Fibroblast of the aortic adventitia (primary cell): ENCODE measurements at regions not wholly inside any gene's neighbourhood (a gene's known extent, or its start where the extent isn't known, plus 50 kb on each side); places are given as distances from the start of the nearest gene placed in this dataset.

Experiments used
- DNase-seq: peaks from one replicate; pipeline ENCODE4 v3.0.0-alpha.2; 2010; ENCODE audit warnings: low read depth
- H3K4me3 ChIP-seq: 2 replicates; pipeline ENCODE4 v1.5.1; 2011; ENCODE audit warnings: low read depth, mild to moderate bottlenecking, control low read depth, low read length, moderate library complexity
- CTCF ChIP-seq: IDR thresholded peaks from 2 replicates; pipeline ENCODE4 v1.5.1; 2011; ENCODE audit warnings: mild to moderate bottlenecking, low read length, control low read depth, inconsistent platforms; ENCODE audit not compliant: insufficient read depth

- H3K4me3 ChIP-seq = no peak overlapping the region
- DNase-seq = no peak
- TF ChIP-seq CTCF = no peak
Measured at GRCh38 chr15:37536967-37537605, 397.4 kb upstream of the TMCO5A start.

GRCh38 chr15:37537802-37538201 is 396.6 kb upstream of the TMCO5A start:
- DNase-seq = no peak
- H3K4me3 ChIP-seq = no peak overlapping the region
- no peak for TF ChIP-seq CTCF

GRCh38 chr15:37548116-37548515 is 386.3 kb upstream of the TMCO5A start:
- no peak for DNase-seq
- TF ChIP-seq CTCF = no peak
- H3K4me3 ChIP-seq = no peak overlapping the region

- DNase-seq = no peak
- no peak for TF ChIP-seq CTCF
- no peak overlapping the region for H3K4me3 ChIP-seq
Measured at GRCh38 chr15:37550360-37551024, 383.9 kb upstream of the TMCO5A start.

- TF ChIP-seq CTCF = no peak
- no peak for DNase-seq
- no peak overlapping the region for H3K4me3 ChIP-seq
Measured at GRCh38 chr15:37572401-37572800, 362.0 kb upstream of the TMCO5A start.

GRCh38 chr15:37574985-37575384 is 359.5 kb upstream of the TMCO5A start:
- no peak for TF ChIP-seq CTCF
- no peak for DNase-seq
- H3K4me3 ChIP-seq = no peak overlapping the region

- H3K4me3 ChIP-seq = no peak overlapping the region
- no peak for TF ChIP-seq CTCF
- no peak for DNase-seq
Measured at GRCh38 chr15:37576952-37577351, 357.5 kb upstream of the TMCO5A start.
